ENCODE measurements at regions not wholly inside any gene's neighbourhood (a gene's known extent, or its start where the extent isn't known, plus 50 kb on each side); places are given as distances from the start of the nearest gene placed in this dataset.

- TF ChIP-seq, protein P1, sequence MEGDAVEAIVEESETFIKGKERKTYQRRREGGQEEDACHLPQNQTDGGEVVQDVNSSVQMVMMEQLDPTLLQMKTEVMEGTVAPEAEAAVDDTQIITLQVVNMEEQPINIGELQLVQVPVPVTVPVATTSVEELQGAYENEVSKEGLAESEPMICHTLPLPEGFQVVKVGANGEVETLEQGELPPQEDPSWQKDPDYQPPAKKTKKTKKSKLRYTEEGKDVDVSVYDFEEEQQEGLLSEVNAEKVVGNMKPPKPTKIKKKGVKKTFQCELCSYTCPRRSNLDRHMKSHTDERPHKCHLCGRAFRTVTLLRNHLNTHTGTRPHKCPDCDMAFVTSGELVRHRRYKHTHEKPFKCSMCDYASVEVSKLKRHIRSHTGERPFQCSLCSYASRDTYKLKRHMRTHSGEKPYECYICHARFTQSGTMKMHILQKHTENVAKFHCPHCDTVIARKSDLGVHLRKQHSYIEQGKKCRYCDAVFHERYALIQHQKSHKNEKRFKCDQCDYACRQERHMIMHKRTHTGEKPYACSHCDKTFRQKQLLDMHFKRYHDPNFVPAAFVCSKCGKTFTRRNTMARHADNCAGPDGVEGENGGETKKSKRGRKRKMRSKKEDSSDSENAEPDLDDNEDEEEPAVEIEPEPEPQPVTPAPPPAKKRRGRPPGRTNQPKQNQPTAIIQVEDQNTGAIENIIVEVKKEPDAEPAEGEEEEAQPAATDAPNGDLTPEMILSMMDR (IDR thresholded peaks at IDR 0.05 in 8 of 11, conservative IDR thresholded peaks at IDR 0.05 in 3 of 11): no peak
- no peak for TF ChIP-seq POLR2AphosphoS5 (IDR thresholded peaks at IDR 0.05)
- no peak for TF ChIP-seq POLR2A (IDR thresholded peaks at IDR 0.05)
These were observed 198.9 kb upstream of the LPP start for GRCh38 chr3:187954873-187955586.

Measured in spleen (tissue), 7 donors.